NCI-H2227 treated with DMSO at 0.1 percent for 48 hours (cell line): ENCODE measurements at regions not wholly inside any gene's neighbourhood (a gene's known extent, or its start where the extent isn't known, plus 50 kb on each side); places are given as distances from the start of the nearest gene placed in this dataset.

Experiments
- DNase-seq: peaks from one replicate; lab custom pipeline; 2025; lab: John Stamatoyannopoulos, UW

DNA sequence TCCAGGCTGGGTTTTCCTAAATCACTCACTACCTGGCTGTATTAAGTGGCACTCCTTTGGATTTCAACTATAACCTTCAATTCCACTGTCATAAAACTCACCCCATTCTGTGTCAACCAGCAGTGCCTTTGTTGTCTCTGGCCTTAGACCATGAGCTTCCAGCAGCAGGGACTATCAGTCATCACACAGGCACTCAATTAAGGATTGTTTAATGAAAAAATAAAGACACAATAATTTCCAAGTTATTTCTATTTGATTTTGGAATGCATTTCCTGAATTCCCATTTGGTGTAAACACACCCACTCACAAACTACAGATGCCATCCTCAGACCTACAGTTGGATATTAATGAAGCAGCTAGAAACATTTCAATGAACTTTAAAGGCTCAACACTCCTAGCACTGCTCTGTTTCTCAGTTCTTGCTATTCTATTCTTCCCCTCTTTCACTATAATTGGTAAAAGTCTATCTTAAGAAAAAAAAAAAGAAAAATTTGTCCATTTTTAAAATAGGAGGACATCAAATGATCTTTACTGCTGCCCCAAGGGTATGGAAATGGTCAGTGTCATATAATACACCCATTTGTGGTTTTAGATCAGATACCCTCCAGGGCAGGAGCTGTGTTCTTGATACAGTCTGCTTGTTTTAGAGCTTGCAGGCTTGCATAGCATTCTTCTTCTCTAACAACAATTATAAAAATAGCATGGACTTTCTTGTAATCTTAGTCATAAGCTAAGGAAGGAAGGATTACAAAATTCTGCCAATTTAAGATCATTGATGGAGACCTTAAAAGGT, 156.4 kb downstream of the PTGER3 start:
- DNase-seq, result no peak

DNA sequence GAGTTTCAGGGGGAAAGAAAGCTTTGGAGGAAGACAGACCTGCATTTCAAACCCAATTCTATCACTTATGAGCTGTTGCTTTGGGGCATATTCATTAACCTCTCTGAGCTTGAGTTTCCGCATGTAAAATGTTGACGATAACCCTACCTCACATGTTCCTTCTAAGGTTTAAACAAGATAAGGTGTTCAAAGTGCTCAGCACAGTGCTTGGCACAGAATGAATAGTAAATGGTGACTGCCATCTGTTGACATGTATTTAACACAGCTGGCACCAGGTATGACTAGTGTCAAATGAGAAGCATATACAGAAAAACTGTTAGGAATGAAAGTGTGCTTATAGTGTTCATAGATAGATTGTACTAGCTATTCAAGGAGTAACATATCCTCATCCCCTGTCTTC, 155.5 kb downstream of the PTGER3 start:
- DNase-seq, result no peak

DNA sequence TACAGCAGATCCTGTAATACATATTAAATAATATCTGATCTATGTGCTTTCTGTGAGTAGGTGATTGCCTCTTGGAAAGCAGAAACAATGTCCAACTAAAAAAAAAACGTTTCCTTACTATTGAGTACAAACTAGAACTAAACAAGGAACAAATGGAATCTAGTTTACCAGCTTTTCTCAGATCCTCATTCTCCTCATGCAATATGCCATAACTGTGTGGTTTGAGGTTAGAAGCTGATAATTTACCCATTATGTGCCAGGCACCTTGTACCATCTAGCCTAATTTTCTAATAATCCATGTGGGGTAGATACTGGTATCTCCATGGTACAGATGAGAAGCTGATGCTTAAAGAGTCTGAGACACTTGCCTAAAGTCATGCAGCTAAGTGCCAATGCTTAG, 154.7 kb downstream of the PTGER3 start:
- DNase-seq, result no peak

DNA sequence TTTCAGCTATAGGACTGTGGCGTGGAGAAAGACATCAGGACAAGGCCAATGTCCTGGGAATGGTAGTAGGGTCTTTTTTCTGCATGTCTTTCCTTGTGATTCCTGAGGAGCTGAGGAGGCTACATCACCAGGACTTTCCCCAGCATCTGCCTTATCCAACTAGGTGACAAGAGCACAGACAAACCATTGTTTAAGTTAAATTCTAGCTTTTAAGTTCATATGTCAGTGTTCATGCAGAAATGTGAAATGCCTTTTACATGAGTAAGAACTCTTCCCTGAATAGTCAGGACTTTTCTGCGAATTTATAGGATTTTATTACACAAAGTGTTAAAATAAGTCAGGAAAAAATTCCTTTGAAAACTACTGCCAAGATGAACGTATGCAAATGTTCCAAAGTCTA, 154.2 kb downstream of the PTGER3 start:
- no peak for DNase-seq

DNA sequence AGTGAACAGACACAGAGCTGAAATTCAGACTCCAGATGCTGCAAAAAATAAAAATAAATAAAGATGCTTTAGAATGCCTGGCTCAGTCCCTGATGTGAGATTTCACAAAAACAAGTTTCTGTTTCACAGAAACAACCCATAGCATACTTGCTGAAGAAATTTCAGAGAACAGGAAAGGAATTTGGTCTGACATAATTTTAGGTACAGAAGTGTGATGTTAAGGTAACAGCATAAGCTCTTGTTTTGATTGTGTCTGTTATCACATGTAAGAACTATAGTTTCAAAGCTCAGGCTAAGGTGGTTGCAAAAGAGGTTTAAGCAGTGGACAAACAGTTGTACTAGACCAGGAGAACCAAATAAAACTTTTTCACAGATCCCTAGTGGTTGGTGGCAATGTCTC, 152.1 kb downstream of the PTGER3 start:
- no peak for DNase-seq

DNA sequence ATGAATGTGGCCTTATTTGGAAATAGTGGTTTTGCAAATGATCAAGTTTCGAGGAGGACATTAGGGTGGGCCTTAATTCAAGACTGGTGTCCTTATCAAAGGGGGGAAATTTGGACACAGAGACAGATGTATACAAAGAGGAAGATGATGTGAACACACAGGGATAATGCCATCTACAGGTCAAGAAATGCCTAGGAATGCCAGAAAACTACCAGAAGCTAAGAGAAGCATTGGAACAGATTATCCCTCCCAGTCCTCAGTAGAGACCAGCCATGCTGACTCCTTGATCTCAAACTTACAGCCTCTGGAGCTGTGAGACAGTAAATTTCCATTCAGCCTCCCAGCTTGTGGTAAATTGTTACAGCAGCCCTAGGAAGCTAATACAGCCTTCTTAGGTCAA, 151.4 kb downstream of the PTGER3 start:
- no peak for DNase-seq

DNA sequence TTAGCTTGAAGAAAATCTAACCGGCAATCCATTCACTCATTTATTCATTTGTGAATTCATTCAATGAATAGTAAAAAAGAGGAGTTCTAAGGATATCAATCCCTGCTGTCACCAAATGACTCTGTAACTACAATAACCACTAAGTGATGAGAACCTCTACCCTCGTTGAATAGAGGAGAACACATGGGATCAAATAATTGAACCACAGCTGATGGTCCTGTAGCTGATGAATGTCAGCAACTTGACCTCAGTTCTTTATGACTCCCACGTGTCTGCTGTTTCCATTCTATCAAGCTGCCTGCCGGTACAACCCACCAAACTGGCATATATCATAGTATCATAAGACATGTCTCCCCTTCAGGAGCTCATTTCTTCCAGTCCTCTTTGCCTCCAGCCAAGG, 150.3 kb downstream of the PTGER3 start:
- no peak for DNase-seq

DNA sequence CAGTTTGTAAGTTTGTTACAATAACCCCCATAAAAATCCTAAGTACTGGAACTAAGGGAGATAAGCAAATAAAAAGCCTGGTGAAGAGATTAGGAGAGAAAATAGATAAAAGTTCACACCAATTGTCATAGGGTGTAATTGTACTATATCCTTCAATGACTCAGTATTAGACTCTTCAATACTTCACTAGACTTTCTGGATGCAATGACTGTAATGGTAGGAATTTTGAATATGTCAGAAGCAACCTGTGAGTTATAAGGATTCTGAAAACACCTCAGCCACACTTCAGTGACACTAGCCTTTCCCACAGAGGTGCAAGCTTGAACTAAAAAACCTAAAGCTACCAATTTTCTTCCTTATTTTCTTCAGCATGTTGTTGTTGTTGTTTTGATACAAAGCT, 147.9 kb downstream of the PTGER3 start:
- DNase-seq, result no peak

DNA sequence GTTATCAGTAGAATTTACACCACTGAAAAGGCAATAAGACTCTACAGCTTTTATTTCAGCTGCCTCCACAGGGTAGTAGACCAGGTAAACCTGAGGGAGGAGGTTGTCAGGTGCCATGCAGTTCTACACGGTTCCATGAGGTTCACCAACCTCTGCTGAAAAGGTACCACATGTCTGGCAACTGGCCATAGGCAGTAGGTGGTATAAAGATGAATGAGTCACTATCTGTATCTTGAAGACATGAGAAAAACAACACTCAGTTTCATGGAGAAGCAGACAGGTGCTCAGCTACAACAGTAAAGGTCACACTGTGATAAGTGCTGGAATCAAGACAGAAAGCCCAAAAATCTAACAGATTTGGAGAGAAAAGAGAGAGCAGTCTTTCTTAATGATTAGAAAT, 145.4 kb downstream of the PTGER3 start:
- DNase-seq, result no peak

DNA sequence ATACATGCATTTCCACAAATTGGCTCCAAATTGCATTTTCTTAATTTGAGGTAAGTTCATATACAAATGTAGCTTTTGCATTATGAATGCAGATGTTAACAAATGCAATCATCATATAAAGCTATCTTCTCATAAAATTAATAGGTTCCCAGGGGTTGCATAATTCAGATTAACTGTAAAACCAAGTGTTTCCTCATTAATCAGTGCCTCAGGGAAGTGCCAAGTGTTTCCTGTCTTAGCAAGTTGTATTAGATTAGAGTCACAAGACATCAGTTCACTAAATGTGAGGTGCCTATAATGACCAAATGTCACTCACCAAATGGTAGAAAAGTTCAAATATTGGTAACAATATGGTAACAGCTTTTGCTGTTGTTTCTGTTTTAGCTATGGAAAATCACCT, 140.8 kb downstream of the PTGER3 start:
- no peak for DNase-seq

DNA sequence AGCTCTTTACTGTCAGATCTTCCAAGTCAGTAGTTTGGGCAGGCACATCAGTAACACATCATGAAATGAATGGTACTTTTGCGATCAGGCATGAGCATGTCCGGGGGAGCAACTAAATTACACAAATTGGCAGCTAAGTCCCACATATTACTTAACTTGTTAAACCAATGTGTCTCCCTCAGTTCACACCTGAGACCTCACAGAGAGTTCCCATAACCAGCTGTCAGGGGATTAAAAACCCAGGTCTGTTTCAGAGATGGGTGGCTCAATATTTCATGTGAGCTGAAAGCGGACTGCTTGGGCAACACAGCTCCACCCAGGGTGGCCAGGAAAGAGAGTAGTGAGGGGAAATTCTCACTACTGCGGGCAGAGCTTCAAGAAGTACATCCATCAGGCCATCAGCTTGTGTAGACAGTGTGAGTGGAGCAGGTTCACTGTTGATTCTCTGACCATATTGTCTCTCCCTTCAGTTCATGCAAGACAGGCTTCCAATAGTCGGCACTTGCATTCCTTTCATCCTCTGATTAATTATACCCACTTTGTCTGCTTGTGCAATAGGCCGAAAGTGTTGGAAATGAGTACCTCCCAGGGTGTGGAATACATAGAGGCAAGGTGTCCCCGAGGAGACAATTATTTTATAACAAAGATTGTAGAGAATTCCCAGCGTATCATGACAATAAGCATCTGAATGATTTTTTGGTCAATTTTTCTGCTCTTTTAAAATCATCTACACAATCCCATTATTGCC, 139.9 kb downstream of the PTGER3 start:
- no peak for DNase-seq

DNA sequence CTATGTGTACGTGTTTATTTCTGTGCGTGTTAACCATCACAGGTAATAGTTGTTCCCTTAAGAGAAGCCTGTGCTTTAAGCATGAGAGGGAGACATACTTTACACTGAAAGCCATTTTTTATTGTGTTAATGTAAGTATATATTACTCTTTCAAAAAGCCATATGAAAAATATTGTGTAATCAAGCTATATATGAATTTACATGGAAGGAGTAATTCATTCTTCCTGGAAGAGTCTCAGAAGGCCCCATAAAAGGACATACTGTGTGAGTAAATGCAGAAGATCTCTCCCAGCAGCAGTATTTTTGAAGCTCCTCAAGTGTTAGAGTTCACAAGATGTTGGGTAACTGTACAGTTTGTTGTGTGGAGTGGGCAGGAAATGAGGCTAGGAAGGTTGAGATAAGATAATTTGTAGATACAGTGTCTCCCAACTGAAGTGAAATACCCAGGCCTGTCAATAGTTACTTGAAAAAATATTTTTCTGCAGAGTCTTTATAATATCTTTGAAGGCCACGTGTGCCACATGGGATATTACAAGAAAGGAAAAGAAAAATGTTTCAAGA, 138.3 kb downstream of the PTGER3 start:
- no peak for DNase-seq

DNA sequence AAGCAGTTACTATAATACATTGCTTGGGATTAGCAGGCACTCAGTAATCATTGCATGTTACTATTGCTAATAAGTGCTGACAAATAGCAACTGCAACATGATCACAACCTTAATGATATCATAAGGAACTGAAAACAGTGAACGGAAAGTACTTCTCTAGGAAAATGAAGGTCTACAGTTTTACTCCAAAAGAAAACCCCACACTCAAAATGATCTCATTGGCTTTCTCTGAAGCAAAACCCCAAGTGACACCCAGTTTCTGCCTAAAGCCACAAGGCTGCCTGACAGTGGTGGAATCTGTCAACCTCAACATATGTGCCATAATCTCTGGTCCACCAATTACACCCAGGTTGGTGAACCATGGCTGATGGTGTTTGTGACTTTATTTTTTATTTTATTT, 137.6 kb downstream of the PTGER3 start:
- DNase-seq, result no peak

DNA sequence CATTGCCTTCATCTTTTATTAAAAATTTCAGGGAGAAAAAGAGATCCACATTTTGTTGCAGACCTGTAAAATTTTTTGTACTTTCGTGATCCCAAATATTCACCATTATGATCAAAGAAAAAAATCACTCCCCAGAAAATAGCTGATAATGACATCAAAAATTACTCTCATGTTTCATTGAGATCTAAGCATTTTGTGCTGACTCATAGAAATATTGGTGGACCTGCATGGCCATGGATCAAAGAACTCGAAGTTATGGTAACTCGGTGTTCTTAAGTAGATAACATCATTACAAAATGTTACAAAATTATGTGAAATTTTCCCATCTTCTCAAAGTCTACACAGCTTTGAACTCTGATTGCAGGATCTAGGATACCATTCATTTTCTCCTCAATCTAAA, 135.8 kb downstream of the PTGER3 start:
- no peak for DNase-seq

DNA sequence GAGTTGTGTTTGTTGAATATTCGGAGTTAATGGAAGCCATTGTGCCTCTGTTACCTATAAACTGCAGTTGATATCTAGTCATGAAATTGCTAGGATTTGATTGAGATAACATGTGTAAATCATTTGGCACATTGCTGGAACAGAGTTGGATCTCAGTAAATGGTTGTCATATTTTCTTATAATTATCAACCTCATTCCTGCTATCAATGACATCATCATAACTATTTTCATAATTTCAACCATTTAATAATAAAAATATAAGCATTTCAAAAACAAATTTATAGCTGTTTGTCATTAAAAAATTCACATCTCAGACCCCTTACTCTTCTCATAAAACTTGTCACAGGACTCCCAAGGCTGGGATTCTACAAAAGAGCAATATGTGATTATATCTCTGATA, 133.4 kb downstream of the PTGER3 start:
- no peak for DNase-seq

DNA sequence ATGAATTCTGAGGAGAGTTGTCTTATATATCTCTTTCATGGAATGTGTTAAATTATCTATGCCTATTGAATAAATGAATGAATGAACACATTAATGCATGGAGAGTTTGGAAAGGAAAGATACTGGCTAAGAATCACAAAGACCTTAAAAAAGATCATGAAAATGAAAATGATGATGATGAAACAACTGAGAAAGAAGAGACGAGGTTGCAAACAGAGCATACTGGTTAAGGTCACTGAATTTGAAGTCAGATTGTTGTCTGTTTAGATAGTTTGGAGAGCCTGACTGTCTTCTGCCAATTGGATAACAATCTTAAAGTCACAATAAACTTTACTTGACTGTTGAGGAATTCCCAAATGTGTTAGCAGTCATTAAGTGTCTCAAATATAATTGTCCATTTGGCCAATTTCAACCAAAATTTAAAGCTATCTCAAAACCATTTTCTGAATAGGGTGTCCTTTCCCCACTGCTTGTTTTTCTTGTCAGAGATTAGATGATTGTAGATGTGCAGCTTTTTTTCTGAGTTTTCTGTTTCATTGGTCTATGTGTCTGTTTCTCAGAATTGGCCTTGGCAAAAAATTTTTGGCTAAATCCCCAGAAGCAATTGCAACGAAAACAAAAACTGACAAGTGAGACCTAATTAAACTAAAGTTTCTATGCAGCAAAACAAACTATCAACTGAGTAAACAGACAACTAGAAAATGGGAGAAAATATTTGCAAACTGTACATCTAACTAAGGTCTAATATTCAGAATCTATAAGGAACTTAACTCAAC, 132.2 kb downstream of the PTGER3 start:
- no peak for DNase-seq

DNA sequence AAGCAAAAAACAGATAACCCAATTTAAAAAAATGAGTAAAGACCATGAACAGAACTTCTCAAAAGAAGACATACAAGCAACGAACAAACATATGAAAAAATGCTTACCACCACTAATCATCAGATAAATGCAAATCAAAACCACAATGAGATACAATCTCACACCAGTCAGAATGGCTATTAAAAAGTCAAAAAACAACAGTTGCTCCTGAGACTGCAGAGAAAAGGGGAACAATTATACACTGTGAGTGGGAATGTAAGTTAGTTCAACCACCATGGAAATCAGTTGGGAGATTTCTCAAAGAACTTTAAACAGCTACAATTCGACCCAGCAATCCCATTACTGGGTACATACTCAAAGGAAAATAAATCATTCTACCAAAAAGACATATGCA, 131.6 kb downstream of the PTGER3 start:
- DNase-seq, result no peak

DNA sequence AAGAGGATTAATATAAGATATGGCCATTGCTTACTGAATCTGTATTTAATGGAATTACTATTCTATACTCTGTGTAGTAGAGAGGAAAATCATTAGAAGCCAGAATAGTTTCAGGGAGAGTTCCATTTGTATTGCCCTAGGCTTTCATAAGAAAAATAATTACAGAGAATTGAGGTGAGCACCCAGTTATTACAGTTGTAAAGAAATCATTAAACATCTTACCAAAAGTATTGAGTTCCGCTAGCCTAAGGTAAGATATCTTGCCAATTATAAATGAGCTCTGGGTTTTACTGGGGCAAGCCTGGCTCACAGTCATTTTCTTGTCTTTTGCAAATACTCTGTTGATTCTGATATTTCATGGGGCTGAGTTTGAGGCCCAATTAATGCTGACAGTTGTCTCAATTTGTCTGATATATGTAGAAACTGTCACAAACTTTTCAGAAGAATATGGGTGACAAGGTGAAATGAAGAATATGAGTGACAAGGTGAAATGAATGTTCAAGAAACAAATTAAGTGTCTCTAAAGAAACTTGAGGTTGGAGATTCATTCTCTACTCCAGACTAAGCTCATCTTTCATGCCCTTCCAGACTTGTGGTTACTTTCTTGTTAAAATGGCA, 127.8 kb downstream of the PTGER3 start:
- no peak for DNase-seq
